ENCODE measurements at regions not wholly inside any gene's neighbourhood (a gene's known extent, or its start where the extent isn't known, plus 50 kb on each side); places are given as distances from the start of the nearest gene placed in this dataset.
A peak's percentile ranks its signal among the peaks of the same experiment; 100 is the strongest.
"Not testable (repeated sequence)": the region's sequence is repeated elsewhere in the genome, so short reads cannot be mapped to it uniquely, and the experiment has no call there.

DNA sequence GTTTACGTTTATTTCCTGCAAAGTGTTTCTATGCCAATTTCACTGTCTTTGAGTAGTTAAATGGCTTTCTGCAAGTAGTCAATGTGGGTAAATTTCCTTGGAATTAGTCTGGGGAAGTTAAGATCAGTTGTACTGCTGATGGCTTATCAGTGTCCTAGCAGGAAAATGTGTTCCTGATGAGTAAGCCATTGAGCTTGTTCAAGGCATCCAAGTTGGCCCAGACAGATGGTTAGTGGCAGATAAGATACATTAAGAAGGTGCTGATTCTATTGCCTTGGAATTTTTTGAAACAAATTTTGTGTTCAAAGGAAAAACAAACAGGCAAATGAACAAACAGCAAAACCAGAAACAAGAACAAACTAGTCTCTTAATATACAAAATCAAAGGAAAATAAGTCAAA is 258.4 kb downstream of the MAP2K6 start:
- no peak for DNase-seq

DNA sequence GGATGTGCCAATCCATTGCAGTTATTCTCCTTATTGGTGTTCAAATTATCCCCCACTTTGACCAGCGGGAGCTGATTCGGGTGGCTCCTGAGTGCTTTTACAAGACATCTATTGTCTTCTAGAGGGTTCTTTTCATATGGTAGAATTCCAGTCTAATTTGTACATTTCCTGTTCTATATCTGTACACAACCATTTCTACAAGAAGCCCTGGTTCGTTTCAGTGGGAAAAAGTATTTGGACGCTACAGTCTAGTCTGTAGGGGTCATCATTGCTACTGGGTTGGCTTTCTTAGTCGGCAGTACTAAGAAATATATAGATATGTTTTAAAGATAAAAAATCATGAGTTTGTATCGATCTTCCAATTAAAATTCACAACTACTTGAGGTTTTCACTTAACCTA is 262.6 kb downstream of the MAP2K6 start:
- no peak for DNase-seq

DNA sequence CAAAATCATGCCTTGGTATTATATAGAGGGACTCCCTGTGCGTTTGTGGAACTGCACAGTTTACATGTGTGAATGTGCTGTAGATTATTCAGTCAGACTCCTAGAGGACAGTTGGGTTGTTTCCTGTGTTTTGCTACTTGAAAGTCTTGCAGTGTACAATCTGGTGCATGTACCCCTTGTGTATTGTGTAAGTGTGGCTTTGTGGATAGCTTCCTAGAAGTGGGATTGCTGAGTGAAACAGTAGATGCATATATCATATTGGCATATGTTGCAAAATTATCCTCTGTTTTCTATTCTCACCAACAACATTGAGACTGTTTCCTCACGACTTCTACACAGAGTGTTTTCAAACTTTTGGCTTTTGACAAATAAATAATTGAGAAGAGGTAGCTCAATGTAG is 263.7 kb downstream of the MAP2K6 start:
- DNase-seq = no peak

- no peak for DNase-seq
Observed at GRCh38 chr17:69679829-69680228, 265.3 kb downstream of the MAP2K6 start.

- no peak for DNase-seq
Observed at GRCh38 chr17:69684251-69684650, 269.8 kb downstream of the MAP2K6 start.

GRCh38 chr17:69685150-69685549 is 270.7 kb downstream of the MAP2K6 start:
- not testable (repeated sequence) for DNase-seq

DNA sequence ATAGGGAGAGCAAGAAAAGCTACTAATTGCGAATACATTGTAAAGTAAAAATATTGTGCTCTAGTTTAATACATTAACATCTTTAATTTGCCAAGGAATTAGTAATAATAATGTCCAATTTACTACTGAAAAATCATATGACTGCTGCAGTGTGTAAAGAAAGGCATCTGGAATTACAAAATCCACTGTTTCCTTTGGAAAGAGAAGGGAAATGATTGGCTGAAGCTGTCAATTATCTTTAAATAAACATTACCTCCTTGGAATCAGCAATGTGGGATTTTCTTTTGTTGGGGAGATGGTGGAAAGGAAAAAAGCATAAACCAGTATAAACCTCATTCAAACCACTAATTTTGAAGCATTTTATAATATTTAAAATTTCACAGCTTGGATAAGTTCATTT is 276.0 kb downstream of the MAP2K6 start:
- no peak for DNase-seq

DNA sequence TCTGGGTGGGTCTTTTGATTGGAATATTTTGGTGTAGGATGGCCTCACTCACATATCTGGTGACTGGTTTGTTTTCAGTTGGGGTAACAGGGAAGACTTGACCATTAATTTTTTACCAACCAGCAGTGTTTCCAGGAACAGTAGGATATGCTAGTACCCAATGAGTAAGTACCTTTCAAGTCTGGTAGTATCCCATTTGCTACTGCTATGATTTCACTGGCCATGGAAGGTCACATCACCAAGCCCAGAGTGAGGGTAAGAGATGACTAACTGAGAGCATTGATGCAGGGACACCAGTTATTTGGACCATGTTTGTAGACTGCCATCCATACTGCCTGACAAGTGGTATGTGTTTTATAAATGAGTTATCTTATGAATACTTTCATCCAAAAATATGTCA is 277.7 kb downstream of the MAP2K6 start:
- no peak for DNase-seq

DNA sequence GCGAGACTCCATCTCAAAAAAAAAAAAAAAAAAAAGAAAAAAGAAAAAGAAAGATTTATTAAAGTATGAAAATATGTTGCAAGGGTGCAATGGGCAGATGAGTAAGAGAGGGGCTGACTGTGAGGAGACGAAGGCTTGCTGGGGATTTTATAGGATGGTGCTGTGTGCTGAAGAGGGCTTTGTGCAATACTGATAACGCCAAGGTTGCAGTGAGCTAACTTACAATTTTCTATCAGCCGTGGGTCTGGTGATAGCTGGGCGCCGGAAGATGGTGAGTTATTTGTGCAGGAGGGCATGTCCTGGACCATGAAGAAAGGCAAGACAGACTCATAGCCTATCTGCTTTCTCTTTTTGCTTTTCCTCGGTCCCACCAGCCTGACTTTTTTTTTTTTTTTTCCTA is 281.1 kb downstream of the MAP2K6 start:
- no peak for DNase-seq

DNA sequence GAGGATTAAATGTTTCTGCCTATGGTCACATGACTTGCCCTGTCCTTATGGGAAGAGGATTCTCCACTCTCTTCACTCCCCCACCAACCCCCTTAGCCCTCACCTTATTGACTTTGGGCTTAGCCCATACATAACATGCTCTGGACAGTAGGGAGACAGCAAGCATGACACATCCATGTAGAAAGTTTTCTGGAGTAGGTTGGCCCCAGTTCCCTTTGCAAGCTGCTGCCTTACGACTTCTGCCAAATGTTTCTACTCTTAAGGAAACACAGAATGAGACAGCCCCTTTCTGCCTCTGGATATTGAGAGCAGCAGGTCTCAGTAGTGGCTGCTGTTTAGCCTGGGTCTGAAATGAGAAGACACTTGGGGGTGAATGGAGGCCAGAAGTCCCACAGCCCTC is 282.2 kb downstream of the MAP2K6 start:
- no peak for DNase-seq

- DNase-seq = not testable (repeated sequence)
Observed at GRCh38 chr17:69698352-69698751, 283.9 kb downstream of the MAP2K6 start.

GRCh38 chr17:69702078-69702477 is 287.6 kb downstream of the MAP2K6 start:
- no peak for DNase-seq

GRCh38 chr17:69703751-69704150 is 289.3 kb downstream of the MAP2K6 start:
- DNase-seq = no peak

GRCh38 chr17:69704935-69705334 is 290.4 kb downstream of the MAP2K6 start:
- no peak for DNase-seq

- no peak for DNase-seq
Observed at GRCh38 chr17:69706127-69706526, 291.6 kb downstream of the MAP2K6 start.

DNA sequence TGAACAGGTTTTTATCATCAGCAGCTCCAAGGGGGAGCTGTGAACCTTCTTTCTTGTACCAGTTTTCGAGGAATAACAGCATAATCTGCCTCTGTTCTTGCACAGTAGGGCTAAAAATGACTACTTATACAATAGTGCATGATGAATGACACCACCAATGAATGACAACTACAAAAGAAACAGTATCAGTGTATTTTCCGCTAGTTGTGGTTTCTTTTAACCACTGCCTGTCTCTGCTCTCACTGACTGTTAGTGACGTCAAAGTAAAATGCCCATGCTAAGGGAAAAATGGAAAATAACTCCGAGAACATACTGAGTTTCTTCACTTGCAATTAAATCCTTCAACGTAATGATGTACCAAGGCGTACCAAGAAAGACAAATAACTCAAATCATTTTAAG is 294.9 kb downstream of the MAP2K6 start:
- no peak for DNase-seq

- no peak for DNase-seq
Observed at GRCh38 chr17:69710926-69711325, 296.4 kb downstream of the MAP2K6 start.

DNA sequence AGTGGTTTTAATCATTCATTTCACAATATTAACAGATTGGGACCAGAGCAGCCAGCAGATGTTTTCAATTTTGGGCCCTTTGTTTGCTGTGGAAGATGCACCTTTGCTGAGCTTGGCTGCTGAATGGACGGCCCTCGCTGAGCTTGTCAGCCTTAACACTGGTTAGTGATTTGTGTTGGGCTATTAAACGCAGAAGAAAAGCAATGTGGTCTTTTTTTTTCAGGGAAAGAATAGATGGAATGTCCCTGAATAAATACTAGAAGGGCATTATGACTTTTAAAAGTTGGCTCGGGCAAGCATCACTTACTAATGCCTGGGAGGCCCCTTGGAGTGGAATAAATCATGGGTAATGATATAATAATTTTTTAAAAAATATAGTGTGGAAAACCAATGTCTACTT is 297.0 kb downstream of the MAP2K6 start:
- DNase-seq = no peak

DNA sequence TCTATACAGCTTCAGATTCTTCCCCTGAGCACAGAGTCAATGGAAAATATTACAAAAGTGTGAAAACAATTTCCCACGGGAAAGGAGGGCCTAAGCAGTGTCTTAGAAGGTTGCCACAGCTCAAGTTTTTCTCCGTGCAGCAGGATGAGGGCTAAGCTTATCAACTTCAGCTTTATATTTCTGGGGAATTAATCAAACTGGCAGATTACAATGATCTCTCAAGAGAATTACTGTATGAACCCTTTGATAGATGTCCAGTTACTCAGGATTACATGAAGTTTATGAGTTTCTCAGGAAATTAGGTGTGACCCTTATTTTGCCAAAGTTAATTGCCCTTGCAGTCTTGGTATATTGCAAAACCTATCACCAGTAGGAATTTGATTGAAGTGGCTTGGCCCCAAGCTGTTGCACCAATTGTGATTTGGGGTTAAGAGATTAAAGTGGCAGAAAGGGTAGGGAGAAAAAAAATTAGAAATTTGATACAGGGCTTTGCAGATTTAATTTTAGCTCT is 298.4 kb downstream of the MAP2K6 start:
- no peak for DNase-seq

- DNase-seq = no peak
Observed at GRCh38 chr17:69713815-69714214, 299.3 kb downstream of the MAP2K6 start.

- DNase-seq = no peak
Observed at GRCh38 chr17:69714669-69715068, 300.2 kb downstream of the MAP2K6 start.

DNA sequence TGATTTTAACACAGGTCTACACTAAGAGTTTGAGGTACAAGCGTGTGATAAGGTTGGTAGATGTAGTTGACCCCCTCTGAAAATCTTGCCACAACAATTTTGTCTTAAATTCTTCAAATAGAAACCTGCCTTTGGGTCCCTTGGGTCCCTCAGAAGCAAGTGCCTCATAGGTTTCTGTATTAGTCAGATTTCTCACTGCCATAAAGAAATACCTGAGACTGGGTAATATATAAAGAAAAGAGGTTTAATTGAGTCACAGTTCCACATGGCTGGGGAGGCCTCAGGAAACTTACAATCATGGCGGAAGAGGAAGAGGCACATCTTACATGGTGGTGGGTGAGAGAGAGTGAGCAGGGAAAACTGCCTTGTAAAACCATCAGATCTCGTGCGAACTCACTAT is 301.2 kb downstream of the MAP2K6 start:
- no peak for DNase-seq

- DNase-seq = peak; percentile 4
Observed at GRCh38 chr17:69716556-69716955, 302.1 kb downstream of the MAP2K6 start.

DNA sequence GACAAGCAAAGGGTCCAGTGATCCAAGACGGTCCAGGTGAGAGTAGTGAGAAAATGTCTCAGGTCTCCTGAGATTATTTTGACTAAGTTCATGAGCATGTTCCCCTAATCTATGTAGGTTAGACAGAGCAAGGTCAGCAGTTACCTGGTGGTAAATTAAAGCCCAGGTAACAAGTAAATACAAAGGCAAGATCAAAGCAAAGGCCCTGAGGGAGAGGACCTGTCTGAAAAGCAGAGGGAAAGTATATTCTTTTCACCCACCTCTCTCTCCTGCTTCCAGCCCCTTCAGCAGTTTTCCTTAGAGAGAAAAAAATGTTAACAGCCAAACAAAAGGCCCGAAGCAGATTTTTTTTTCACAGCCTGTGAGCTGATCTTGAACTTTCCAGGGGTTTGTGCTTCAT is 302.7 kb downstream of the MAP2K6 start:
- no peak for DNase-seq

- no peak for DNase-seq
Observed at GRCh38 chr17:69717819-69718218, 303.3 kb downstream of the MAP2K6 start.

DNA sequence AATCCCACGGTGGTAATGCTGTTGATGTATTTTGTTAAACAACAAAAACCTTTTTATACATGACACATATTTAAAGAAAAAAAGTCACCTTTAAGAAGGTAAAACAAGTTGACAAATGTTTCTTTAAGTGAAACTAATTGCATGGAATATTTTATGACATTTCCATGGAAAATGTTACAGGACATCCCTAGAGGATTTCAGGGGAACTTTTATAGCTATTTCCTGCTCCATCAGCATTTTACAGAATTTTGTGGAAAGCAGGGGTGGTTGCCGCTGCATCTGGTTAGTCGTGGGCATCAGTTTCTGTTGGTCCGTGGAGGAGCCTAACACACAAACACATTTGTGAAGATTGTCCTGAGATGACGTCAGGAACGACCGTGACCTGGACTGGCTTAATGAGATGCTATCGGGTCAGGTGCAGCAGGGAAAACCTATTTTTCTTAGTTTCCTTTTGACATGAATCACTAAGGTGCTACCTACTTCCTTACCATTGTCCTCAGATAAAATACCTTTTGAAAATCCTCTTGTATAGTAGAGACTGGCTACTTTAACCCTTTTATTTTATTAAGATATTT is 305.1 kb downstream of the MAP2K6 start:
- no peak for DNase-seq
